Nephron progenitor cell (in vitro differentiated cells): ENCODE measurements at regions not wholly inside any gene's neighbourhood (a gene's known extent, or its start where the extent isn't known, plus 50 kb on each side); places are given as distances from the start of the nearest gene placed in this dataset.
"Not testable (repeated sequence)": the region's sequence is repeated elsewhere in the genome, so short reads cannot be mapped to it uniquely, and the experiment has no call there.

Experiments used
- DNase-seq: peaks from one replicate; pipeline ENCODE4 v3.0.0; 2021
- H3K27ac Mint-ChIP-seq: 2 replicates; pipeline ENCODE4 v1.8.0; 2021; ENCODE audit warnings: mild to moderate bottlenecking, moderate library complexity, mixed read lengths
- H3K27me3 Mint-ChIP-seq: 2 replicates; pipeline ENCODE4 v1.8.0; 2021; ENCODE audit warnings: mild to moderate bottlenecking, low read depth, mixed read lengths; ENCODE audit not compliant: poor library complexity
- H3K36me3 Mint-ChIP-seq: 2 replicates; pipeline ENCODE4 v1.8.0; 2021; ENCODE audit warnings: low read depth, mixed read lengths
- H3K4me1 Mint-ChIP-seq: 2 replicates; pipeline ENCODE4 v1.8.0; 2021; ENCODE audit warnings: mixed read lengths
- H3K4me3 Mint-ChIP-seq: 2 replicates; pipeline ENCODE4 v1.8.0; 2021; ENCODE audit warnings: mild to moderate bottlenecking, moderate library complexity, mixed read lengths
- H3K9me3 Mint-ChIP-seq: 2 replicates; pipeline ENCODE4 v1.8.0; 2021; ENCODE audit warnings: mild to moderate bottlenecking, moderate library complexity, mixed read lengths
- TF ChIP-seq, protein P1 (sequence below): fragments of 200-600 bp; sonication (generic); IDR thresholded peaks from 2 replicates; pipeline ENCODE4 v1.5.0; 2021; ENCODE audit warnings: antibody characterized with exemption

DNA sequence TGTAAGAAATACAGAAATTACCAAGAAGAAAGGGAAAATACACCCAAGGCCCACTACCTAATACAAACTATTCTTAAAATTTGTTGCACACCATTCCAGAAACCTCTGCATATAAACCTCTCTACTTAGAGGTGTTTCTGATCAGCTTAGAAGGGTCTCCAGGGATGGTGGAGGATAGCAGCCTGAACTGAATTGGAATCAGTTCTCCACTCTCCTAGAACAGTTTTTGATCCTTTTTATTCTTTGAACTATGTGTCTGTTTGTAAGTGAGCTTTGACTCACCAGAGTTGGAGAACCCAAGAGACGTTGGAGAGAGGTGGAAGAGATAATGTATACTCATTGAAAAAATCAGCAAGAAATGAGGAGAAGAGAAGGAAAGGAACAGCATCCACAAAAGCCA, 96.6 kb upstream of the OTUD4 start:
- TF ChIP-seq, protein P1, sequence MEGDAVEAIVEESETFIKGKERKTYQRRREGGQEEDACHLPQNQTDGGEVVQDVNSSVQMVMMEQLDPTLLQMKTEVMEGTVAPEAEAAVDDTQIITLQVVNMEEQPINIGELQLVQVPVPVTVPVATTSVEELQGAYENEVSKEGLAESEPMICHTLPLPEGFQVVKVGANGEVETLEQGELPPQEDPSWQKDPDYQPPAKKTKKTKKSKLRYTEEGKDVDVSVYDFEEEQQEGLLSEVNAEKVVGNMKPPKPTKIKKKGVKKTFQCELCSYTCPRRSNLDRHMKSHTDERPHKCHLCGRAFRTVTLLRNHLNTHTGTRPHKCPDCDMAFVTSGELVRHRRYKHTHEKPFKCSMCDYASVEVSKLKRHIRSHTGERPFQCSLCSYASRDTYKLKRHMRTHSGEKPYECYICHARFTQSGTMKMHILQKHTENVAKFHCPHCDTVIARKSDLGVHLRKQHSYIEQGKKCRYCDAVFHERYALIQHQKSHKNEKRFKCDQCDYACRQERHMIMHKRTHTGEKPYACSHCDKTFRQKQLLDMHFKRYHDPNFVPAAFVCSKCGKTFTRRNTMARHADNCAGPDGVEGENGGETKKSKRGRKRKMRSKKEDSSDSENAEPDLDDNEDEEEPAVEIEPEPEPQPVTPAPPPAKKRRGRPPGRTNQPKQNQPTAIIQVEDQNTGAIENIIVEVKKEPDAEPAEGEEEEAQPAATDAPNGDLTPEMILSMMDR: no peak
- Mint-ChIP-seq H3K27ac (no peak overlapping the region), H3K27me3 (peaks cover 3% of the 10 kb centered on the region)

DNA sequence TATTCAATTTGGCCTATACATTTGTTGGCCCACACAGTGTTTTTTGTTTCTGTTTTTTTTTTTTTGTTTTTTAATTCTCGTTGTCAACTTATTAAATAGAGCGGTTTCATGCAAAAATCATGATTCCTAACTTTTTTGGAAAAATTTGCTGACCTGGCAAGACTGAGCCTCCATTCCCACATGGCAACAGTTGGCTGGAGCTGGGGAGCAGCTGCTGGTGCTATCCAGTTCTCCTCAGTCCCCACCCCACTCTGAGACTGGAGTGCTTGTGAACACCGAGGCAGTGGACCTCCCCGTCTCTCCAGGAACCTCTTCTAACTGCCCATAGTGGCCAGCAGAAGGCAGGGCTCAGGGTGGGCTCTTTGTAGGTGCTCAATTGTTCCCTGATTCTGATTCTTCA, 95.7 kb upstream of the OTUD4 start:
- H3K4me1 Mint-ChIP-seq: no peaks in the 10 kb centered on the region
- TF ChIP-seq, protein P1: no peak
- no peak overlapping the region for H3K27ac Mint-ChIP-seq
- no peak for DNase-seq
- H3K4me3 Mint-ChIP-seq: no peak overlapping the region
- peaks cover 8% of the 10 kb centered on the region for H3K9me3 Mint-ChIP-seq
- H3K36me3 Mint-ChIP-seq: peaks cover 5% of the 10 kb centered on the region
- no peaks in the 10 kb centered on the region for H3K27me3 Mint-ChIP-seq

More for the DNA sequence above, 96.6 kb upstream of the OTUD4 start:
- no peak overlapping the region for H3K4me3 Mint-ChIP-seq
- H3K4me1 Mint-ChIP-seq: no peaks in the 10 kb centered on the region
- peaks cover 5% of the 10 kb centered on the region for H3K36me3 Mint-ChIP-seq
- peaks cover 8% of the 10 kb centered on the region for H3K9me3 Mint-ChIP-seq
- DNase-seq: no peak

DNA sequence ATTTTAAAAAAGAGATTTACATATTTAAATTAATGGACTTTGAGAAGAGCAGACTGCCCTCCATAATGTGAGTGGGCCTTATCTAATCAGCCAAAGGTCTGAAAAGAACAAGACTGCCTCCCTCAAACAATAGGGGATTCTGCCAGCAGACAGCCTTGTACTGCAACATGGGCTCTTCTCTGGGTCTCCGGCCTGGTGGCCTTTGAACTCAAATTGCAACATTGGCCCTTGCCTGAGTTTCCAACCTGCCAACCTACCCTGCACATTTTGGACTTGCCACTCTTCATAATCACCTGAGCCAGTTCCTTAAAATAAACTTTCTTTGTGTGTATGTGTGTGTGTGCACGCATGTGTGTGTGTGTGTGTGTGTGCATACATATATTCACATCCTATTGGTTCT, 90.8 kb upstream of the OTUD4 start:
- no peak overlapping the region for H3K4me3 Mint-ChIP-seq
- peaks cover 8% of the 10 kb centered on the region for H3K9me3 Mint-ChIP-seq
- TF ChIP-seq, protein P1: no peak
- no peaks in the 10 kb centered on the region for H3K27me3 Mint-ChIP-seq
- peaks cover 5% of the 10 kb centered on the region for H3K36me3 Mint-ChIP-seq
- no peak for DNase-seq
- no peaks in the 10 kb centered on the region for H3K4me1 Mint-ChIP-seq
- H3K27ac Mint-ChIP-seq: no peak overlapping the region

DNA sequence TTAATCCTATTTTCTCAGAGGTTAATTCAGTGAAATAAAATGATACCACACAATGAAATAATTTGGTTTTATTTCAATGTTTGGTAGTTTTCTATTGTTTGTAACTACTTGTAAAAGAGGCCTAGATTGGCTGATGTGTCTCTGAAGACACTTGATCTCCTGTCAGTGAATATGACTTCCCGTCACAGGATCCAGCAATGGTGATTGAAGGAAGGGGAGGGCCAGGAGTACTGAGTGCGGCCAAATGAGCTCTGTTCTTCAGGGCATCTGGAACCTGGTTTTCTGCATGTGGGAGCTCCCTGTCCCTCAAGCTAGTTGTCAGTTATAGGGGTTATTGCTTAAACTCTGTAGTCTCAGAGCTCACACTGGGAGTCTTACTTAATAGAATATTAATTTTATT, 86.5 kb upstream of the OTUD4 start:
- no peak overlapping the region for H3K4me3 Mint-ChIP-seq
- no peak overlapping the region for H3K27ac Mint-ChIP-seq
- no peaks in the 10 kb centered on the region for H3K27me3 Mint-ChIP-seq
- TF ChIP-seq, protein P1: no peak
- H3K36me3 Mint-ChIP-seq: no peaks in the 10 kb centered on the region
- peaks cover 2% of the 10 kb centered on the region for H3K9me3 Mint-ChIP-seq
- no peaks in the 10 kb centered on the region for H3K4me1 Mint-ChIP-seq
- DNase-seq: no peak

DNA sequence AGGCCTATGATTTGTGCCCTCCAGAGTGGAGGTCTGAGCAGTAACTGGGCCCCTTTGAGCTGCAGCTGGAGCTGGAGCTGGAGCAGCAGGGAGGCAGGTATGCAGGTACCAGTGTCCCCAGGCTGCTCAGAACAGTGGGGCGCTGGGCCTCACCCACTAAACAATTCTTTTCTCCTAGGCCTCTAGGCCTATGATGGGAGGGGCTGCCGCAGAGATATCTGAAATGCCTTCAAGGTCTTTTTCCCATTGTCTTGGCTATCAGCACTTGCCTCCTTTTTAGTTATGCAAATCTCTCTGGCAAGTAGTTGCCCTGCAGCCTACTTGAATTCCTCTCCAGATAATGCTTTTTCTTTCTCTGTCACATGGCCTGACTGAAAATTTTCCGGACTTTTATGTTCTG, 79.7 kb upstream of the OTUD4 start:
- peaks cover 18% of the 10 kb centered on the region for H3K9me3 Mint-ChIP-seq
- no peaks in the 10 kb centered on the region for H3K4me1 Mint-ChIP-seq
- H3K4me3 Mint-ChIP-seq: no peak overlapping the region
- no peaks in the 10 kb centered on the region for H3K36me3 Mint-ChIP-seq
- DNase-seq: no peak
- no peaks in the 10 kb centered on the region for H3K27me3 Mint-ChIP-seq
- TF ChIP-seq, protein P1: no peak
- H3K27ac Mint-ChIP-seq: no peak overlapping the region

DNA sequence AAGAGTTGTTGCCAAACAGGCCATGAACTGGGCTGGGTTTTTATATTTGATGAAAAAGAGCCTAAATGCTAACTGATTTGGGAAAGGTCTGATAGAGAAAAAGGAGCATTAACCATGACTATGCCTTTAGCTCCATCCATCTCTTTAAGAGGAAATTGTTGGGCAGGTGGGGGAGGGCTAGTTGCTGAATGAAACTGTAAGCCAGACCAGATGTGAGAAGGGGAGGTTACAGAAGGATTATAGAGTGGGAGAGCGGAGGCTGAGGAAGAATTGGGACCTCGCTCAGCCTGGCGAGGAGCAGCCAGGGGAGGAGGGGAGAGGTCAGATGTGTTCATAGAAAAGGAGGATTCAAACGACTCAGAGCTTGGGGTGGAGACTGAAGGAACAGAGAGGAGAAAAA, 74.9 kb upstream of the OTUD4 start:
- not testable (repeated sequence) for H3K27ac Mint-ChIP-seq, H3K4me1 Mint-ChIP-seq, H3K36me3 Mint-ChIP-seq, DNase-seq, H3K4me3 Mint-ChIP-seq, H3K9me3 Mint-ChIP-seq, H3K27me3 Mint-ChIP-seq
